Epithelial cell of esophagus (primary cell): ENCODE measurements at regions not wholly inside any gene's neighbourhood (a gene's known extent, or its start where the extent isn't known, plus 50 kb on each side); places are given as distances from the start of the nearest gene placed in this dataset.

ENCODE experiments used
- DNase-seq: peaks from one replicate; pipeline ENCODE4 v3.0.0; 2010; ENCODE audit warnings: low read depth
- H3K4me3 ChIP-seq: 2 replicates; pipeline ENCODE4 v1.5.1; 2011; ENCODE audit warnings: mild to moderate bottlenecking, low read length, control low read depth
- CTCF ChIP-seq: IDR thresholded peaks from 2 replicates; pipeline ENCODE4 v1.5.1; 2011; ENCODE audit warnings: low read depth, mild to moderate bottlenecking, low read length, control low read depth, inconsistent platforms; ENCODE audit not compliant: insufficient read depth; ENCODE audit errors: missing control alignments

- no peak for TF ChIP-seq CTCF
- no peak overlapping the region for H3K4me3 ChIP-seq
- DNase-seq: peak; percentile 52
These were observed 178.9 kb upstream of the SPEF2 start for GRCh38 chr5:35438786-35439185.

GRCh38 chr5:35438288-35438687 is 179.4 kb upstream of the SPEF2 start:
- DNase-seq: no peak
- no peak overlapping the region for H3K4me3 ChIP-seq
- TF ChIP-seq CTCF: no peak

GRCh38 chr5:35436400-35437057 is 181.1 kb upstream of the SPEF2 start:
- no peak overlapping the region for H3K4me3 ChIP-seq
- TF ChIP-seq CTCF: peak; percentile 59
- DNase-seq: peak; percentile 45

GRCh38 chr5:35430381-35431162 is 187.1 kb upstream of the SPEF2 start:
- no peak overlapping the region for H3K4me3 ChIP-seq
- DNase-seq: peak; percentile 84
- no peak for TF ChIP-seq CTCF

GRCh38 chr5:35420200-35420599 is 189.9 kb upstream of the PRLR start:
- no peak for TF ChIP-seq CTCF
- no peak overlapping the region for H3K4me3 ChIP-seq
- no peak for DNase-seq

- no peak overlapping the region for H3K4me3 ChIP-seq
- no peak for DNase-seq
- no peak for TF ChIP-seq CTCF
These were observed 186.8 kb upstream of the PRLR start for GRCh38 chr5:35417040-35417439.
